ENCODE measurements at regions not wholly inside any gene's neighbourhood (a gene's known extent, or its start where the extent isn't known, plus 50 kb on each side); places are given as distances from the start of the nearest gene placed in this dataset.

- no peak overlapping the region for H3K4ac ChIP-seq (ENCODE audit: low read depth, low read length)
- dilution Hi-C loops (cut with HindIII; ENCODE audit: low sequenced_read_pairs, unreplicated experiment): no loop called here
- no peaks in the 10 kb centered on the region for H3K27me3 ChIP-seq (ENCODE audit: control insufficient read depth, insufficient read depth, low read length)
- H4K5ac ChIP-seq (ENCODE audit: low read depth, low read length): no peak overlapping the region
- H4K8ac ChIP-seq (ENCODE audit: low read depth in 2 of 2, low read length in 2 of 2): no peak overlapping the region
- no peak overlapping the region for H4K91ac ChIP-seq (ENCODE audit: insufficient read depth, low read depth, low read length)
- ATAC-seq (ENCODE audit: low read depth): no peak
- CTCF ChIA-PET: no interaction called here
- peaks cover 50% of the 10 kb centered on the region for H3K9me3 ChIP-seq (ENCODE audit: control insufficient read depth, insufficient read depth, low read length)
- in situ Hi-C loops (cut with MboI; ENCODE audit: low sequenced_read_pairs): loop anchor here (10.0 kb wide), 1 partner anchor 45 kb away; no protein-coding TSS in a partner anchor
- H3K79me1 ChIP-seq (ENCODE audit: low read depth in 1 of 2, low read length in 2 of 2): no peaks in the 10 kb centered on the region
- intact Hi-C loops (cut with micrococcal nuclease): no loop called here
- H3K9me1 ChIP-seq (ENCODE audit: insufficient read depth, low read length): no peaks in the 10 kb centered on the region
- WGBS, 2 experiments (ENCODE audit: extremely low coverage in 2 of 2, insufficient read length in 1 of 2): no CpG with 5 or more reads among the region's 8 CpGs
- H4K20me1 ChIP-seq (ENCODE audit: insufficient read depth, low read length): no peaks in the 10 kb centered on the region
- POLR2A ChIA-PET (ENCODE audit: unreplicated experiment): no interaction called here
- no peak overlapping the region for H2AFZ ChIP-seq (replicated peaks; ENCODE audit: low read length, poor library complexity)
- no peaks in the 10 kb centered on the region for H3K36me3 ChIP-seq (ENCODE audit: control insufficient read depth, insufficient read depth, low read length)
- H3K14ac ChIP-seq (replicated peaks; ENCODE audit: low read depth, low read length): no peak overlapping the region
- no peak for DNase-seq
- no peak overlapping the region for H2AK5ac ChIP-seq (ENCODE audit: low read depth, low read length)
- no peak overlapping the region for H3K4me3 ChIP-seq (ENCODE audit: insufficient read depth, low read depth, low read length)
- H3K18ac ChIP-seq (ENCODE audit: low read depth, low read length): no peak overlapping the region
- no peak overlapping the region for H3K56ac ChIP-seq (ENCODE audit: extremely low read depth, insufficient read depth, low read length)
- no peak for TF ChIP-seq CHD1 (IDR thresholded peaks at IDR 0.05; ENCODE audit: low read depth, low read length)
- TF ChIP-seq RFX5 (IDR thresholded peaks at IDR 0.05; ENCODE audit: low read depth, low read length): no peak
- TF ChIP-seq CTCF (conservative IDR thresholded peaks at IDR 0.05; ENCODE audit: low read depth, low read length): no peak
- TF ChIP-seq, protein P1, sequence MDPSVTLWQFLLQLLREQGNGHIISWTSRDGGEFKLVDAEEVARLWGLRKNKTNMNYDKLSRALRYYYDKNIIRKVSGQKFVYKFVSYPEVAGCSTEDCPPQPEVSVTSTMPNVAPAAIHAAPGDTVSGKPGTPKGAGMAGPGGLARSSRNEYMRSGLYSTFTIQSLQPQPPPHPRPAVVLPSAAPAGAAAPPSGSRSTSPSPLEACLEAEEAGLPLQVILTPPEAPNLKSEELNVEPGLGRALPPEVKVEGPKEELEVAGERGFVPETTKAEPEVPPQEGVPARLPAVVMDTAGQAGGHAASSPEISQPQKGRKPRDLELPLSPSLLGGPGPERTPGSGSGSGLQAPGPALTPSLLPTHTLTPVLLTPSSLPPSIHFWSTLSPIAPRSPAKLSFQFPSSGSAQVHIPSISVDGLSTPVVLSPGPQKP (IDR thresholded peaks at IDR 0.05; ENCODE audit: borderline replicate concordance, low read depth, low read length): no peak
- no peak for TF ChIP-seq RAD21 (IDR thresholded peaks at IDR 0.05; ENCODE audit: low read length)
- TF ChIP-seq SMC3 (IDR thresholded peaks at IDR 0.05; ENCODE audit: low read depth, low read length): no peak
- TF ChIP-seq NFE2L2 (IDR thresholded peaks at IDR 0.05; ENCODE audit: low read depth, low read length): no peak
- no peak for TF ChIP-seq FOS (IDR thresholded peaks at IDR 0.05; ENCODE audit: low read depth, low read length)
- no peak for TF ChIP-seq MAFK (IDR thresholded peaks at IDR 0.05; ENCODE audit: low read depth, low read length)
- TF ChIP-seq CEBPB (IDR thresholded peaks at IDR 0.05; ENCODE audit: low read depth, low read length): no peak
- no peak for TF ChIP-seq MXI1 (IDR thresholded peaks at IDR 0.05; ENCODE audit: borderline replicate concordance, low read depth, low read length)
- TF ChIP-seq MAZ (IDR thresholded peaks at IDR 0.05; ENCODE audit: borderline replicate concordance, low read depth, low read length): no peak
- TF ChIP-seq, protein P2, sequence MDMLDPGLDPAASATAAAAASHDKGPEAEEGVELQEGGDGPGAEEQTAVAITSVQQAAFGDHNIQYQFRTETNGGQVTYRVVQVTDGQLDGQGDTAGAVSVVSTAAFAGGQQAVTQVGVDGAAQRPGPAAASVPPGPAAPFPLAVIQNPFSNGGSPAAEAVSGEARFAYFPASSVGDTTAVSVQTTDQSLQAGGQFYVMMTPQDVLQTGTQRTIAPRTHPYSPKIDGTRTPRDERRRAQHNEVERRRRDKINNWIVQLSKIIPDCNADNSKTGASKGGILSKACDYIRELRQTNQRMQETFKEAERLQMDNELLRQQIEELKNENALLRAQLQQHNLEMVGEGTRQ (IDR thresholded peaks at IDR 0.05; ENCODE audit: low read depth, low read length): no peak
- no peak for TF ChIP-seq POLR2A (IDR thresholded peaks at IDR 0.05; ENCODE audit: low read depth, low read length)
- TF ChIP-seq BHLHE40 (IDR thresholded peaks at IDR 0.05; ENCODE audit: low read depth, low read length): no peak
- H2BK120ac ChIP-seq (ENCODE audit: low read depth, low read length): no peak overlapping the region
- no peak overlapping the region for H3K4me2 ChIP-seq (ENCODE audit: low read depth, low read length)
- BruUV-seq (replicated peaks): no TSS peak
- H3K9ac ChIP-seq (ENCODE audit: low read depth, low read length): no peak overlapping the region
- H2BK15ac ChIP-seq (ENCODE audit: low read depth, low read length): no peak overlapping the region
- H2BK20ac ChIP-seq (ENCODE audit: low read depth, low read length): no peak overlapping the region
- no peak overlapping the region for H3K23ac ChIP-seq (ENCODE audit: low read depth, low read length)
- H3K27ac ChIP-seq (ENCODE audit: insufficient read depth, low read length): no peak overlapping the region
- H2BK5ac ChIP-seq (ENCODE audit: low read depth, low read length, poor library complexity, severe bottlenecking): no peak overlapping the region
- H2AK9ac ChIP-seq (replicated peaks; ENCODE audit: low read depth, low read length, poor library complexity): no peak overlapping the region
- H3K4me1 ChIP-seq (ENCODE audit: control insufficient read depth, insufficient read depth, low read length): no peaks in the 10 kb centered on the region
Measured at GRCh38 chr22:48959496-48959895, 868.2 kb downstream of the BRD1 start.

All from IMR-90 (cell line).